Keratinocyte (primary cell): ENCODE measurements at regions not wholly inside any gene's neighbourhood (a gene's known extent, or its start where the extent isn't known, plus 50 kb on each side); places are given as distances from the start of the nearest gene placed in this dataset.

Experiments used
- DNase-seq: peaks from one replicate; pipeline ENCODE4 v3.0.0-alpha.2; 2011; ENCODE audit warnings: low read depth, missing footprints, low spot score
- FAIRE-seq: peaks from 2 replicates; lab custom pipeline; 2011; peaks lifted over from hg19 to GRCh38; lab: Jason Lieb, UNC
- H2AFZ ChIP-seq: 2 replicates; pipeline ENCODE4 v1.6.0; 2012; ENCODE audit warnings: low read length, control low read depth, inconsistent platforms; ENCODE audit not compliant: control insufficient read depth
- H3K27ac ChIP-seq: 2 replicates; pipeline ENCODE4 v1.5.1; 2011; ENCODE audit warnings: low read length; ENCODE audit not compliant: control insufficient read depth, insufficient read depth
- H3K27me3 ChIP-seq: 3 replicates; pipeline ENCODE4 v1.6.0; 2011; ENCODE audit warnings: low read length; ENCODE audit not compliant: control insufficient read depth, insufficient read depth; ENCODE audit errors: extremely low read depth
- H3K36me3 ChIP-seq, 2 experiments: 2 replicates in 1 of 2; 3 replicates in 1 of 2; pipeline ENCODE4 v1.5.1; 2011; ENCODE audit warnings: low read length in 2 of 2, mild to moderate bottlenecking in 1 of 2; ENCODE audit not compliant: control insufficient read depth in 2 of 2, insufficient read depth in 2 of 2; ENCODE audit errors: extremely low read depth in 1 of 2
- H3K4me1 ChIP-seq: 3 replicates; pipeline ENCODE4 v1.5.1; 2011; ENCODE audit warnings: low read length; ENCODE audit not compliant: control insufficient read depth, insufficient read depth; ENCODE audit errors: extremely low read depth
- H3K4me2 ChIP-seq: 3 replicates; pipeline ENCODE4 v1.6.0; 2011; ENCODE audit warnings: low read depth, low read length; ENCODE audit not compliant: control insufficient read depth, insufficient read depth; ENCODE audit errors: extremely low read depth
- H3K4me3 ChIP-seq, 3 experiments: fragments of 200-600 bp in 1 of 3; sonication (generic) in 1 of 3; 2 replicates in 2 of 3; 3 replicates in 1 of 3; pipeline ENCODE4 v1.5.1; 2011 to 2016; ENCODE audit warnings: low read length in 3 of 3, mild to moderate bottlenecking in 3 of 3, control low read depth in 2 of 3, inconsistent platforms in 1 of 3, low read depth in 1 of 3, mixed read lengths in 1 of 3, mixed run types in 1 of 3, moderate library complexity in 1 of 3; ENCODE audit not compliant: control insufficient read depth in 2 of 3, insufficient read depth in 2 of 3; ENCODE audit errors: extremely low read depth in 1 of 3
- H3K79me2 ChIP-seq: 2 replicates; pipeline ENCODE4 v1.6.0; 2012; ENCODE audit warnings: low read length; ENCODE audit not compliant: control insufficient read depth, insufficient read depth
- H3K9ac ChIP-seq: 3 replicates; pipeline ENCODE4 v1.6.0; 2011; ENCODE audit warnings: low read length; ENCODE audit not compliant: control insufficient read depth, insufficient read depth; ENCODE audit errors: extremely low read depth
- H3K9me1 ChIP-seq: 3 replicates; pipeline ENCODE4 v1.6.0; 2011; ENCODE audit warnings: low read length; ENCODE audit not compliant: control insufficient read depth, insufficient read depth; ENCODE audit errors: extremely low read depth
- H3K9me3 ChIP-seq: 2 replicates; pipeline ENCODE4 v1.5.1; 2012; ENCODE audit warnings: low read depth, low read length; ENCODE audit not compliant: control insufficient read depth
- H4K20me1 ChIP-seq: 3 replicates; pipeline ENCODE4 v1.6.0; 2011; ENCODE audit warnings: low read length; ENCODE audit not compliant: control insufficient read depth, insufficient read depth; ENCODE audit errors: extremely low read depth
- CTCF ChIP-seq, 3 experiments: IDR thresholded peaks in 1 of 3; conservative IDR thresholded peaks in 1 of 3; optimal IDR thresholded peaks in 1 of 3; 2 replicates in 2 of 3; 3 replicates in 1 of 3; pipeline versions ENCODE3 to v1.5.1; 2011; ENCODE audit warnings: low read length in 3 of 3, mild to moderate bottlenecking in 3 of 3, moderate library complexity in 2 of 3, control low read depth in 1 of 3, inconsistent platforms in 1 of 3; ENCODE audit not compliant: insufficient read depth in 2 of 3; ENCODE audit errors: extremely low read depth in 1 of 3
- EZH2 ChIP-seq: IDR thresholded peaks from one replicate; pipeline ENCODE4 v1.6.1; 2012; ENCODE audit warnings: inconsistent platforms, mild to moderate bottlenecking, low read length, moderate library complexity
- dilution Hi-C: fragments of 300-500 bp; cut with MboI; formaldehyde crosslinking; loops from one replicate; pipeline ENCODE4 v1.7.0; 2020; ENCODE audit warnings: low sequenced_read_pairs; ENCODE audit not compliant: extremely low pct_ligation_motif_present

- H3K27me3 ChIP-seq: no peaks in the 10 kb centered on the region
- H3K4me1 ChIP-seq: no peaks in the 10 kb centered on the region
- H3K79me2 ChIP-seq: no peaks in the 10 kb centered on the region
- H4K20me1 ChIP-seq: no peaks in the 10 kb centered on the region
- H3K9ac ChIP-seq: no peak overlapping the region
- no peak overlapping the region for H3K27ac ChIP-seq
- FAIRE-seq (no peak), DNase-seq (no peak)
- H2AFZ ChIP-seq: no peak overlapping the region
- no peak for TF ChIP-seq CTCF (optimal IDR thresholded peaks at IDR 0.05 in 1 of 3, IDR thresholded peaks at IDR 0.05 in 1 of 3, conservative IDR thresholded peaks at IDR 0.05 in 1 of 3; ENCODE audit: extremely low read depth in 1 of 3, insufficient read depth in 2 of 3, low read length in 3 of 3)
- TF ChIP-seq EZH2: no peak
- dilution Hi-C loops: no loop called here
- H3K9me3 ChIP-seq: no peaks in the 10 kb centered on the region
- no peak overlapping the region for H3K4me2 ChIP-seq
- H3K9me1 ChIP-seq: no peaks in the 10 kb centered on the region
- H3K36me3 ChIP-seq: no peaks in the 10 kb centered on the region
- no peak overlapping the region for H3K4me3 ChIP-seq
Measured at GRCh38 chr2:102091908-102092307, 50.6 kb upstream of the IL1R1 start.

- no peak overlapping the region for H3K9ac ChIP-seq
- H3K4me3 ChIP-seq: no peak overlapping the region
- FAIRE-seq (no peak), DNase-seq (no peak)
- H3K9me3 ChIP-seq: no peaks in the 10 kb centered on the region
- no peaks in the 10 kb centered on the region for H3K36me3 ChIP-seq
- no peak overlapping the region for H3K4me2 ChIP-seq
- no peak overlapping the region for H2AFZ ChIP-seq
- H3K27ac ChIP-seq: no peak overlapping the region
- no peaks in the 10 kb centered on the region for H3K79me2 ChIP-seq
- TF ChIP-seq EZH2 (no peak), CTCF (optimal IDR thresholded peaks at IDR 0.05 in 1 of 3, IDR thresholded peaks at IDR 0.05 in 1 of 3, conservative IDR thresholded peaks at IDR 0.05 in 1 of 3; ENCODE audit: extremely low read depth in 1 of 3, insufficient read depth in 2 of 3, low read length in 3 of 3) (no peak)
- H3K4me1 ChIP-seq: no peaks in the 10 kb centered on the region
- no peaks in the 10 kb centered on the region for H3K27me3 ChIP-seq
- no peaks in the 10 kb centered on the region for H4K20me1 ChIP-seq
- no peaks in the 10 kb centered on the region for H3K9me1 ChIP-seq
- dilution Hi-C loops: no loop called here
Measured at GRCh38 chr2:102092535-102092934, 50.0 kb upstream of the IL1R1 start.
